Superior temporal gyrus (tissue), 1 donor: ENCODE measurements at regions not wholly inside any gene's neighbourhood (a gene's known extent, or its start where the extent isn't known, plus 50 kb on each side); places are given as distances from the start of the nearest gene placed in this dataset.

Experiments used
- DNase-seq: peaks from one replicate; pipeline ENCODE4 v3.0.0-alpha.2; 2016; ENCODE audit errors: extremely low spot score

DNA sequence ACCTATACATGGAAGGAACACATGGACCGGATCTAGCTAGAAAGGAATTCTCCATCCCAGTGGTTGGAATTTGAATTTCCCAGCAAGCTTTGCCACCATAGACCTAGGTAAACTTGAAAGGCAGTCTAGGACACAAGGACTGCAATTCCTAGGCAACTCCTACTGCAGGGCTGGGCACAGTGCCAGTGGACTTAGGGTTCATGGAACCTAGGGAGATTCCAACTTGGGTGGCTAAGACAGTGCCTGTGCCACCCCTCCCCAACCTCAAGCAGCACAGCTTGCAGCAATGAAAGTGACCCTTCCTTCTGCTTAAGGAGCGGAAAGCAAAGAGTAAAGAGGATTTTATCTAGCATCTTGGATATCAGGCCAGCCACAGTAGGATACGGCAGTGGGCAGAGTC, 663.3 kb downstream of the ELAVL2 start:
- DNase-seq, result no peak

DNA sequence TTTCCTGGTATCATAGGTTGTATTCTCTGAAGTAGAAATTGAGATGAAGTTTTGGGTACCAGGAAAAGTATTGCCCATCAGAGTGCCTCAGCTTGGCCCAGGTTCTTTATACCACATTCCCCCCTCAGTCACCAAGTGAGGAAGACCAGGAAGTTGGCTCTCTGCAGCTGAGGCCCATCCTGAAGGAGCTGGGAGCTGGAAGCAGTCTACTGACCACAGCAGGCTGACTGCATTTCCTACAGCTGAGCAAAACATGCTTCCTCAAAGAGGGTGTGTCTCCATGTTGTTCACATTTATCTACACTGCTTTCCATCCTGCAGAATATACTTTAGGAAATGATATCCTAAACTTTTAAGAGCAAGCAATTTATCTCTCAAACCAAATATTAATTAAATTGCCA, 654.6 kb downstream of the ELAVL2 start:
- no peak for DNase-seq

- no peak for DNase-seq
Measured at GRCh38 chr9:23172206-23172605, 653.8 kb downstream of the ELAVL2 start.

DNA sequence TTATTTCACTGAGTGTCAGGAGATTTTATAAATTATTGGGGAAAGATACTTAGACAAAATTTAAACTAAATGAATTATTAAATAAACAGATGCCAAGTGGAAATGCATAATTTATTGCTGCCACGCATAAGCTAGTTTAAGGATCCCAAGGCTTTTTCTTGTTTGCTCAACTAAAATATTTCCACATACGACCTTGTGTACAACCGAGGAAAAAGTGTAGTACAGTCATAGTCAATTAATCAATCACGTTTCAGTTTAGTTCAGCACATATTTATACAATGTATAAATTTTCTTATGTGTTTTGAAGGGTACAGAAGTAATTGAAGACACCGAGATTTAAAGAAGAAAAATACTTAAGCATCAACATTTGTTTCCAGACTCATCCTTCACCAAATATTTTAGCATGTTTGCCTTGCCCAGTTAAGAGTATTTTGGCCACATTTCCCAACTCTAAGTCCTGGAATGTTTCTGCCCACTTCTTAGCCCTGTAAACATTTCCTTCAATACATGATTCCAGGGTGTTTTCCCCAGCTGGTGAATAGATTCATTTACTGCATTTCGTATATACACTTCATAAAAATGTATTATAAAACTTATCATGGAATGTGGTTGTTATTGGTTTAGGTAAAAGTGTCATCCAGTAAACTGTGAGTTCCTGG, 652.9 kb downstream of the ELAVL2 start:
- no peak for DNase-seq

GRCh38 chr9:23194281-23194680, 631.8 kb downstream of the ELAVL2 start:
- DNase-seq, result no peak

- no peak for DNase-seq
Measured at GRCh38 chr9:23215688-23216087, 610.4 kb downstream of the ELAVL2 start.

DNA sequence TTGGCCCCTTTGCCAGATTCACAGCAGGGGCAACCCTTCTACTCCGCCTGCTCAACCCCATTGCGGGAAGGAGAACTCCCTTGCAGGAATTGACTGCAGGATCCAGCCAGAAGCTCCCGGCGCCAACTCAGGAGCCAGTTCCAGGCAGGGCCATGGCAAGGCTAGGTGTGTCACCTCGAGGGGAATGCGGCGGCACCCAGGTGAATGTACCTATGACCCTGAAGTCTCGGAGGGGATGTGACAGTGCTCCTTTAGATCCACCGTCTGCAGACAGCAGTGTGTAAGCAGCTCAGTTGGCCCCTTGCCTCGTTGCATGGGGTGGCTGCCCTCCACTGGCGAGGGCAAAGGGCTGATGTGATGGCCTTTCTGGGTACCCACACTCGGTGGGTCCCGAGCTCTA, 606.6 kb downstream of the ELAVL2 start:
- DNase-seq, result no peak

DNA sequence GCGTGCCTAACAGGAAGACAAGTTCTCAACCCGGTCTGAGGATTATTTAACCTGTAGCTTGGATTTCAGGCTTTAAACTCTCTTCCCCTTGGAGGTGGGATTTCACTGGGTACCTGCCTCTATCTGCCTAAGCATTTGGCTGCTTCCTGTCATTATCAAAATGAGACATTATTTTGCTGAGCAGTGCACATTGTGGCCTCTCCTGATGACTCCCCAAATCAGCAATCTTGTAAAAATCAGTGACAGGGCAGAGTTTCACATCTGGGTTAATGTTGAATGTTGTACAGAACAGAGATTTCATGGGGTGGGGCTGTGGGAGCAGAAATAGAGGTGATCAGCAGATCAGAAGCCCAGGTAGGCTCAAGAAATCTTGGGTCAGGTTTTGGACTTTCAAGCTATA, 605.9 kb downstream of the ELAVL2 start:
- no peak for DNase-seq

DNA sequence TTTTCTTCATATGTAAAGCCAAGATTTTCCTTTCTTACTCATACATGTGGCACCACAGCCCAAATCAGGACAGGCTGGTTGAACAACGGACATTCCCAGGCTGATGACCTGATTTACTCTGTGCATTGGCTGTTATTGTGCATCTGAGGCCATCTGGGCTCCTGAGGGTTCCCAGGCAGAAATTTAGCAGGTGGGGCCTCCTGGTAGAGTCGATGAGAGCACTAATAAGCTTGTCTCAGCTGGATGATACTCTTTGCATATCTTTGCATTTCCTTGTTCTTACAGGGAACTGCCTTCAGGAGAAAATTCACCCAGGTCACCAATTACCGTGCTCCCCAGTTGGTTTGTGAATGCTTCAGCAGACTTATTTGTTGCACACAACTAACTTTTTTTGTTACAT, 605.1 kb downstream of the ELAVL2 start:
- DNase-seq, result no peak

DNA sequence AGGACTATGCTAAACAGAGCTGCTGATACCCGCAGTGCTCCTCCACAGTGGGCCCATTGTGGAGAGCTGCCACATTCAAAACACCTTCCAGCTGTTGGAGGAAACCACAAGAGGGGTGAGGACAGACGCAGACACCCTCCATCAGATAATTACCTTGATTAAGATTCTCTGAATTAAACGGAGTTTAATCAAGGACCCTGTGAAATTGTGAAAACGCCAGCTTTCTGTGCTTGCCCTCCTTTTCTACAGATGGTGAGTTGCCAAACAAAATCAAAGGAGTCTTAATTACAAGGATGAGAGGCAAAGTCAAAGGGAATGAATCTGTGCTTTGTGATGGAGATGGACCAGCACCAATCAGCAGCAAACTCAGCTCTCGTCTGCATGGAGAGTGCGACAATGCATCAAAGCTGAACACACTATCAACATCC, 596.1 kb downstream of the ELAVL2 start:
- DNase-seq, result no peak

DNA sequence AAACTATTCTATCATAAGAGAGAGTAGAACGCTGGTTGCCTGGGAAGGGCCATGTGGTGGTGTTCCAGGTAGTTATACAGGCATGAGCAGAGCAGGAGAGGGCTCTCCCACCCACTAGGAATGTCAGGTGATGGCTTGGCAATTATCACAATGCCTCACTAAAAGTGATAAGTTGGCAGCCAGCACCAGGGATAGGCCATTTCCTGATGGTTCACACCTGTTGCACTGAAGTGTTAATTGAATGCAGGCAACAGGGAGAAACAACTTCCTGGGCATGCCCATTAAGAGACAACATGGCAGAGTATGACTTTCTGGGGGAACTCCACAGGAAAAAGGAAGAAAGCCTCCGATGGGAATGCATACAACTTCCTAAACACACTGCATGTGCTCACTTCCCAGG, 593.2 kb downstream of the ELAVL2 start:
- no peak for DNase-seq

DNA sequence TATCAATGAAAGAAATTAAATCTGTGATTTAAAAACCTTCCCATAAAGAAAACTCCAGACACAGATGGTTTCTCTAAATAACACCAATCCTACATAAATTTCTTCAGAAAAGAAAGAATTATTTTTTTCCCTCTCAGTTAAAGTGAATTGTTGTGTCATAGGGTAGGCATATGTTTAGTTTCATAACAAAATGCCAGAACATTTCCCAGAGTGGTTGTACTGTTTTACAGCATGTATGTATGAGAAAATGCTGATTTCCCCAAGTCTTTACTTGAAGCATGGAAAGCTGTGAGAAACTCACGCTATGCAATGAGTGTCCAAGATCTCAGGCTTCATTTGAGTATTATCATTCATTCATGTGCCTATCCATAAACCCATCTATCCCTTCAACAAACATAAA, 582.5 kb downstream of the ELAVL2 start:
- DNase-seq, result peak; percentile 61

DNA sequence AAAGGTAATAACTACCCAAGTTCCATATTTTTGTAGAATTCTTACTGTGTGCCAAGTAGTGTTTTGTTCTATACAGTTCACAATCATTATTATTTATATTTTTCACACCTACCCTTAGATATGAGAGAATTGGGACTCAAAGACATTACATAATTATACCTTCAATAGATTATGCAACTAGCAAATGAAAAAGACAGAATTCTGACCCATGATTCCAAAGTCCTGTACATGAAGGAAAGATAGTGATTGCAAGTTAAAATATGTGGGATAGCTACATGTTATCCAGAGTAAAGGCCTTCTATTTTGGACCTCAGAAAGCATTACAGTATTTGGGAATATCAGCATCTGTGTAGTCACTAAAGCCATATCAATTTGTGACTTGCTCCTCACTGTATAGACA, 581.0 kb downstream of the ELAVL2 start:
- no peak for DNase-seq

DNA sequence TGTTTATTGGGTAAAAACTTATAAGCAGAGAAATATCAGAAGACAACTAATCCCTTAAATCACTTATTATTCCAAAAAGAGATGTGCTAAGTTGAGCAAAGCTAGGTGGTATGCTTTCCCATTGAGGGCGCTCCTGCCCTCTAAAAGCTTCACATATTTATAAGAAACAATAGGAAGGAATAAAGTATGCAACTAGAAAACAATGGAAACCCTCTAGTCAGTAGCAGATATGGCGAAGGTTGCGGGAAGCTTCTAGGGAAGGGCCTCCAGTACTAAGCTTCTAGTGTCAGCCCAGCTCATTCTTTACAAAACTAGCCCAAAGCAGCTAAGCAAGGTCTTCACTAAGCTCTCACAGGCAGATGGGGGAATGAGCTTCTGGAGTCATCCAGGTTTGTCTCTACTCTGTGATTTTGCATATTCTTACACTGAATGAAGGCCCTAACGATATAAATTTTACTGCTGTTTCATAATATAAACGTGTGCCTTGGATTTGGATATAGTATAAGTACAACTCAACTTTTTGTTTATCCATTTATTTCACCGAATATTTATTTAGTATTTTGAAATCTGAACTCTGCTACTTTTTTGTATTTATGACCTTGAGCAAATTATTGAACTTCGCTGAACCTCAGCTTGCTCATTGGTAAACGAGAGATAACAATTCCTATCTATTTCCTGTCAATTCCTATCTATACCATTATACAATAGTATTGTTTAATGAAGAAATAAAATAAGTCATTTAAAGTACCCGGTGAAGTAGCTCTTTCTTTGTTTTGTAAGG, 571.4 kb downstream of the ELAVL2 start:
- no peak for DNase-seq

GRCh38 chr9:23255346-23255745, 570.7 kb downstream of the ELAVL2 start:
- no peak for DNase-seq

DNA sequence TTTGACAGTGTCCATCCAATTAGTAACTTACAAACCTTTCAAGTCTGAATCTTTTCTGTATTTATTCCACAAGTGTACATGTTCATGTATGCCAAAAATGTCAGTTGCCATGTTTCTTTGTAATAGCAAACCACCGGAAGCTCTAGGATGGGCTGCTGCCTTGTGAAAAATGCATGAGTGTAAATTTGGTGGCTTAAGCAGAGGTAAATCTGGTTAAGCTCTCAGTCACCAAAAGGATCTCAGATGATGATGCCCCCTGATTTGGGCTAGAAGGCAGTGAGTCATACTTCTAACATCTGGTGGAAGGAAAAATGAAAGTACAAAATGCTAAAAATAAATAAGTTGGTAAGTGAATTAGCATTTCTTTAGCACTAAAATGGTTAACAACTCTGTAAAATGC, 567.5 kb downstream of the ELAVL2 start:
- no peak for DNase-seq

- peak; percentile 34 for DNase-seq
Measured at GRCh38 chr9:23278561-23278960, 547.5 kb downstream of the ELAVL2 start.

DNA sequence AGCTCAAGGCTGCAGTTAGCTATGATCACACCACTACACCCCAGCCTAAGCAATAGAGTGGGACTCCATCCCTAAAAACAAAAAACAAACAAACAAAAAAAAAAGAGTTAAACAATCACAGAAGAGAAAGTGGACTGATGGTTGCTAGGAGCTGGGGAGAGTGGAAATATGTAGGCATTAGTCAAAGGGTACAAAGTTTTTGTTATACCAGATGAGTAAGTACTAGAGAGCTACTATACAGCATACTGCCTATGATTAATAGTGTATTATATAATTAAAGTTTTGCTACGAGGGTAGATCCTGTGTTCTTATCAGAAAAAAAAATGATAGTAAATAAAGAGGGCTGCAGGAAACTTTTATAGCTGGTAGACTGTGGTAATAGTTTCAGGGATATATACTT, 538.6 kb downstream of the ELAVL2 start:
- DNase-seq, result no peak

DNA sequence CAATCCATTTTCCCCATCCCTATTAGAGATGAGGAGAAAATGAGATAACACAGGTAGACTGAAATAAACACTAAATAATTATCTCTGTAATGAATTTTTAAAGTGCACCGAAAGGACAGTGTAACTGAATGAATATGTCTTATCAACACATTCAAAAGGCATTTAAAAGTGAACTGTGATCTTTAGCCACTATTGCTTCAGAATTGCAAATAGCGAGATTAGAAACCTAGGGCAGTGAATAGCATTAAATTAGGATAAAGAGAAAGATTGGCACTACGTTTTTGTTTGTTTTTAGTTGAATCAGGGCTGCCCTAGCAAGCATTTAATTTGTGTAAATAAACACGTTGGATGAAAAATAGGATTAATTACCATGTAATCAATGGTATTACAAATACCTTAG, 537.5 kb downstream of the ELAVL2 start:
- no peak for DNase-seq

GRCh38 chr9:23290973-23291372, 535.1 kb downstream of the ELAVL2 start:
- no peak for DNase-seq

- DNase-seq, result no peak
Measured at GRCh38 chr9:23302281-23302680, 523.8 kb downstream of the ELAVL2 start.

GRCh38 chr9:23306731-23307130, 519.3 kb downstream of the ELAVL2 start:
- no peak for DNase-seq

GRCh38 chr9:23307731-23308513, 518.1 kb downstream of the ELAVL2 start:
- no peak for DNase-seq
